Stimulated activated effector memory CD8-positive, alpha-beta T cell treated with anti-CD3 and anti-CD28 coated beads, Interleukin-12 subunit alpha, Interleukin-12 subunit beta, amount 100 ng/mL, for 72 hours (primary cell): ENCODE measurements at regions not wholly inside any gene's neighbourhood (a gene's known extent, or its start where the extent isn't known, plus 50 kb on each side); places are given as distances from the start of the nearest gene placed in this dataset.
"Not testable (repeated sequence)": the region's sequence is repeated elsewhere in the genome, so short reads cannot be mapped to it uniquely, and the experiment has no call there.

Experiments
- ATAC-seq: fragments of 150-1000 bp; cut with Tn5 transposase; 2 replicates; pipeline ENCODE4 v1.10.0; 2021
- DNase-seq, 2 donors: peaks; one replicate each; pipeline ENCODE4 v3.0.0; 2021 to 2022; ENCODE audit warnings: low spot score in 2 of 2
- H3K27ac Mint-ChIP-seq: one replicate; pipeline ENCODE4 v1.8.0; 2022; ENCODE audit warnings: mild to moderate bottlenecking, mixed read lengths
- H3K36me3 Mint-ChIP-seq: one replicate; pipeline ENCODE4 v1.8.0; 2022; ENCODE audit warnings: mild to moderate bottlenecking, mixed read lengths
- H3K4me1 Mint-ChIP-seq: one replicate; pipeline ENCODE4 v1.8.0; 2022; ENCODE audit warnings: mixed read lengths
- H3K4me3 Mint-ChIP-seq: one replicate; pipeline ENCODE4 v1.8.0; 2022; ENCODE audit warnings: mild to moderate bottlenecking, mixed read lengths
- H3K9me3 Mint-ChIP-seq: one replicate; pipeline ENCODE4 v1.8.0; 2022; ENCODE audit warnings: mixed read lengths

GRCh38 chr3:64809086-64809485, 121.3 kb upstream of the ADAMTS9 start:
- ATAC-seq, result no peak
- no peak overlapping the region for H3K4me3 Mint-ChIP-seq
- no peaks in the 10 kb centered on the region for H3K4me1 Mint-ChIP-seq
- no peak for DNase-seq
- H3K36me3 Mint-ChIP-seq, result no peaks in the 10 kb centered on the region
- peaks cover 16% of the 10 kb centered on the region for H3K9me3 Mint-ChIP-seq
- no peak overlapping the region for H3K27ac Mint-ChIP-seq

- H3K4me3 Mint-ChIP-seq, result no peak overlapping the region
- no peak overlapping the region for H3K27ac Mint-ChIP-seq
- peaks cover 12% of the 10 kb centered on the region for H3K9me3 Mint-ChIP-seq
- no peak for DNase-seq
- no peaks in the 10 kb centered on the region for H3K36me3 Mint-ChIP-seq
- ATAC-seq, result no peak
- H3K4me1 Mint-ChIP-seq, result no peaks in the 10 kb centered on the region
Measured at GRCh38 chr3:64808061-64808460, 120.3 kb upstream of the ADAMTS9 start.

- Mint-ChIP-seq H3K4me3 (no peak overlapping the region), H3K27ac (no peak overlapping the region), H3K9me3 (peaks cover 9% of the 10 kb centered on the region), H3K4me1 (no peaks in the 10 kb centered on the region), H3K36me3 (no peaks in the 10 kb centered on the region)
- ATAC-seq (no peak), DNase-seq (no peak)
Measured at GRCh38 chr3:64806668-64807605, 119.1 kb upstream of the ADAMTS9 start.

DNA sequence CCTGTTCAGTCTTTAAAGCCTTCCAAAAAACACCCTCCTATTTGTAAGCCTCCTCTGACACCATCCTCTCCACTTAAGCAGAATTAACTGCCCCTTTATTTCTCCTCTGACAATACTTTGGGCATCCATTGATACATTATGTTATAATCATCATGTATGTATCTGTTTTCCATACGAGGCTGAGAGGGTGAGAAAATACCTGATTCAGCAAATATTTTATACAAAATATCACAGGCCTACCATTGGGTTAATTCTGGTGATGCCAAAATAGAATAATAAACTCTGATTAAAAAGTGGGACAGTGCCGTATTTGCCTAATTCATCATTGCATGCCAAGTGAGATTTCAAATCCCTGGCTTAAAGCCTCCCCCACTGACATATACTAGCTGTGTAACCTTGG, 118.2 kb upstream of the ADAMTS9 start:
- H3K4me1 Mint-ChIP-seq, result no peaks in the 10 kb centered on the region
- peaks cover 9% of the 10 kb centered on the region for H3K9me3 Mint-ChIP-seq
- DNase-seq (no peak), ATAC-seq (no peak)
- H3K36me3 Mint-ChIP-seq, result no peaks in the 10 kb centered on the region
- no peak overlapping the region for H3K27ac Mint-ChIP-seq
- H3K4me3 Mint-ChIP-seq, result no peak overlapping the region

GRCh38 chr3:64805248-64805647, 117.4 kb upstream of the ADAMTS9 start:
- H3K27ac Mint-ChIP-seq, result no peak overlapping the region
- peaks cover 5% of the 10 kb centered on the region for H3K9me3 Mint-ChIP-seq
- H3K36me3 Mint-ChIP-seq, result no peaks in the 10 kb centered on the region
- no peak for DNase-seq
- ATAC-seq, result no peak
- H3K4me1 Mint-ChIP-seq, result no peaks in the 10 kb centered on the region
- no peak overlapping the region for H3K4me3 Mint-ChIP-seq

GRCh38 chr3:64803469-64803868, 115.7 kb upstream of the ADAMTS9 start:
- no peak overlapping the region for H3K4me3 Mint-ChIP-seq
- no peak for DNase-seq
- no peak for ATAC-seq
- H3K27ac Mint-ChIP-seq, result no peak overlapping the region
- H3K9me3 Mint-ChIP-seq, result peaks cover 5% of the 10 kb centered on the region
- no peaks in the 10 kb centered on the region for H3K4me1 Mint-ChIP-seq
- no peaks in the 10 kb centered on the region for H3K36me3 Mint-ChIP-seq

- DNase-seq (no peak), ATAC-seq (no peak)
- H3K9me3 Mint-ChIP-seq, result peaks cover 7% of the 10 kb centered on the region
- no peak overlapping the region for H3K4me3 Mint-ChIP-seq
- no peaks in the 10 kb centered on the region for H3K4me1 Mint-ChIP-seq
- H3K36me3 Mint-ChIP-seq, result no peaks in the 10 kb centered on the region
- H3K27ac Mint-ChIP-seq, result no peak overlapping the region
Measured at GRCh38 chr3:64802460-64802859, 114.7 kb upstream of the ADAMTS9 start.

GRCh38 chr3:64801856-64802255, 114.1 kb upstream of the ADAMTS9 start:
- Mint-ChIP-seq H3K9me3 (peaks cover 7% of the 10 kb centered on the region), H3K4me1 (no peaks in the 10 kb centered on the region), H3K4me3 (no peak overlapping the region), H3K27ac (no peak overlapping the region), H3K36me3 (no peaks in the 10 kb centered on the region)
- ATAC-seq (no peak), DNase-seq (no peak)

GRCh38 chr3:64799606-64800005, 111.8 kb upstream of the ADAMTS9 start:
- ATAC-seq (no peak), DNase-seq (no peak)
- Mint-ChIP-seq H3K36me3 (no peaks in the 10 kb centered on the region), H3K9me3 (peaks cover 6% of the 10 kb centered on the region), H3K4me3 (no peak overlapping the region), H3K4me1 (no peaks in the 10 kb centered on the region), H3K27ac (no peak overlapping the region)

DNA sequence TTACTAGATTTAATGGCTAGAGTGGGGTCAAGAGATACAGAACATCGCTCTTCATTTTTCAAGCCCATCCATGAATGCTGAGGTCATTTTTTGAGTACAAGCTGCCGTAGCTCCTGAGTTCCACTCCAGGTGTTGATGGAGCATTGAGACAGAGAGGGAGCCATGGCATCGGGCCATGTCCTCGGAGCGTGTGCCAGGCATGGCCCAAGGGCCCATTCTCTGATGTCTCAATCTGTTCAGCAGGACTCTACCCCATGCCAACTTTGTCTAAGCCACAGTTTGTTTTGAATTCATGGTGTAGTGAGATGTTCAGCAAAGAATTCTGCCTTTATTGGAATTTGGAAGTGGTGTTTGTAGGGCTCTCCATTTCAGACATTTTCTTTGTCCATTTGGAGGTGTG, 110.5 kb upstream of the ADAMTS9 start:
- no peak overlapping the region for H3K4me3 Mint-ChIP-seq
- peaks cover 6% of the 10 kb centered on the region for H3K9me3 Mint-ChIP-seq
- ATAC-seq (no peak), DNase-seq (no peak)
- no peaks in the 10 kb centered on the region for H3K4me1 Mint-ChIP-seq
- no peaks in the 10 kb centered on the region for H3K36me3 Mint-ChIP-seq
- H3K27ac Mint-ChIP-seq, result no peak overlapping the region

DNA sequence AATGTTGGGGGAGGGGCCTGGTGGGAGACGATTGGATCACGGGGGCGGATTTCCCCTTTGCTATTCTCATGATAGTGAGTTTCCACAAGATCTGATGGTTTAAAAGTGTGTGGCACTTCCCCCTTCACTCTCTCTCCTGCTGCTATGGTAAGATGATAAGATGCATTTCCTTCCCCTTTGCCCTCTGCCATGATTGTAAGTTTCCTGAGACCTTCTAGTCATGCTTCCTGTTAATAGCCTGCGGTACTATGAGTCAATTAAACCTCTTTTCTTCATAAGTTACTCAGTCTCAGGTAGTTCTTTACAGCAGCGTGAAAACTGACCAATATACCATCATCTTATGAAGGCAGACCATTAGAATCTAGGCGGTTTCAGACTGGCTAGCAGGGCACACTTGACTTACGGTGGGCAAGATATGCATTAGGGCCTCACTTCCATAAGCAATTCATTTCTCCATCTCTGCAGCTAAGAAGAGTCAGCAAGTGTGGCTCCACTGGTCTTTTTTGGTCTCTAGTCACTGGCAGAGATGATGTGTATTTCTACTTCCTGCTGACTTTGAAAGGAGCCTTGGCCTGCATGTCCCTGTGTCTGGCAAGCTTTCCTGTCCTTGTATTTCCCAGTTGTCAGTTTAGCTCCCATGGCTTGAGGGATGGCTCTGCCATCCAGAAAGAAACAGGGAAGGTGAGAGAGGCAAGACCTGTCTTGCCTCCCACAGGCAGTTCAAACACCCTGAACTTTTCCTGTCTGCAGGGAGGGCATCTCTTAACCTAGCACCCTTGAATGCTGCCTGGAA, 109.0 kb upstream of the ADAMTS9 start:
- Mint-ChIP-seq H3K9me3 (peaks cover 6% of the 10 kb centered on the region), H3K4me1 (no peaks in the 10 kb centered on the region), H3K4me3 (no peak overlapping the region), H3K36me3 (no peaks in the 10 kb centered on the region), H3K27ac (no peak overlapping the region)
- no peak for DNase-seq
- ATAC-seq, result no peak

GRCh38 chr3:64792445-64792844, 104.6 kb upstream of the ADAMTS9 start:
- Mint-ChIP-seq H3K9me3 (peaks cover 6% of the 10 kb centered on the region), H3K27ac (no peak overlapping the region), H3K36me3 (no peaks in the 10 kb centered on the region), H3K4me1 (no peaks in the 10 kb centered on the region), H3K4me3 (no peak overlapping the region)
- ATAC-seq (no peak), DNase-seq (no peak)

GRCh38 chr3:64789111-64789510, 101.3 kb upstream of the ADAMTS9 start:
- H3K9me3 Mint-ChIP-seq, result peaks cover 3% of the 10 kb centered on the region
- H3K27ac Mint-ChIP-seq, result no peak overlapping the region
- H3K4me1 Mint-ChIP-seq, result no peaks in the 10 kb centered on the region
- DNase-seq, result no peak
- H3K4me3 Mint-ChIP-seq, result no peak overlapping the region
- no peak for ATAC-seq
- H3K36me3 Mint-ChIP-seq, result no peaks in the 10 kb centered on the region

DNA sequence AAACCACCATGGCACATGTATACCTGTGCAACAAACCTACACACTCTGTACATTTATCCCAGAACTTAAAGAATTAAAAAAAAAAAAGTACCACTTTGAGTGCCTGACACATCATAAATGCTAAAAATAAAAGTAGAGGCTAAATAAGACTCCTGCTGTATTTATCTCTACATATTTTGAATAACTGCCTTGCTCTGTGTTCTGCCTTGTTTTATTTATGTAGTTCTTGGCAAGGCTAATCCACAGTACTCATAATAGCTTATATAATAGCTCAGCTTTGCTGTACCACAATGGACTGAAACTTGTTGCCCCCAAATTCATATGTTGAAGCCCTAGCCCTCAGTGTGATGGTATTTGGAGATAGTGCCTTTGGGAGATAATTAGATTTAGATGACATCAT, 95.4 kb upstream of the ADAMTS9 start:
- H3K36me3 Mint-ChIP-seq, result no peaks in the 10 kb centered on the region
- no peak overlapping the region for H3K4me3 Mint-ChIP-seq
- no peak overlapping the region for H3K27ac Mint-ChIP-seq
- peaks cover 8% of the 10 kb centered on the region for H3K9me3 Mint-ChIP-seq
- no peak for ATAC-seq
- no peaks in the 10 kb centered on the region for H3K4me1 Mint-ChIP-seq
- no peak for DNase-seq

- DNase-seq, H3K4me3 Mint-ChIP-seq, ATAC-seq, H3K4me1 Mint-ChIP-seq, H3K27ac Mint-ChIP-seq, H3K36me3 Mint-ChIP-seq: not testable (repeated sequence)
- peaks cover 12% of the 10 kb centered on the region for H3K9me3 Mint-ChIP-seq
Measured at GRCh38 chr3:64780923-64781322, 93.1 kb upstream of the ADAMTS9 start.

GRCh38 chr3:64773137-64773536, 85.3 kb upstream of the ADAMTS9 start:
- peaks cover 6% of the 10 kb centered on the region for H3K9me3 Mint-ChIP-seq
- ATAC-seq, result no peak
- H3K36me3 Mint-ChIP-seq, result no peaks in the 10 kb centered on the region
- no peak overlapping the region for H3K27ac Mint-ChIP-seq
- no peak for DNase-seq
- no peaks in the 10 kb centered on the region for H3K4me1 Mint-ChIP-seq
- H3K4me3 Mint-ChIP-seq, result no peak overlapping the region
